DOHH2 (cell line): ENCODE measurements at regions not wholly inside any gene's neighbourhood (a gene's known extent, or its start where the extent isn't known, plus 50 kb on each side); places are given as distances from the start of the nearest gene placed in this dataset.

Experiments
- H3F3A ChIP-seq: fragments of 200-600 bp; sonication (generic), shearing (Covaris generic); 2 replicates; pipeline ENCODE4 v1.6.0; 2016; ENCODE audit warnings: antibody characterized with exemption, mild to moderate bottlenecking; ENCODE audit not compliant: control insufficient read depth, insufficient read depth
- H3K27ac ChIP-seq: fragments of 200-600 bp; sonication (generic); 2 replicates; pipeline ENCODE4 v1.5.1; 2014; ENCODE audit warnings: low read depth, mild to moderate bottlenecking, low read length, moderate library complexity
- H3K27me3 ChIP-seq: fragments of 200-600 bp; sonication (generic); 2 replicates; pipeline ENCODE4 v1.6.1; 2014; ENCODE audit warnings: mild to moderate bottlenecking, low read length, mixed read lengths; ENCODE audit not compliant: control insufficient read depth
- H3K36me3 ChIP-seq: fragments of 200-600 bp; sonication (generic); 2 replicates; pipeline ENCODE4 v1.6.1; 2014; ENCODE audit warnings: mild to moderate bottlenecking, low read length, moderate library complexity, mixed read lengths; ENCODE audit not compliant: control insufficient read depth
- H3K4me1 ChIP-seq: fragments of 200-600 bp; sonication (generic); 2 replicates; pipeline ENCODE4 v1.6.1; 2014; ENCODE audit warnings: mild to moderate bottlenecking, low read length, mixed read lengths; ENCODE audit not compliant: control insufficient read depth
- H3K4me2 ChIP-seq: fragments of 200-600 bp; sonication (generic); 2 replicates; pipeline ENCODE4 v1.6.0; 2014; ENCODE audit warnings: mild to moderate bottlenecking, low read length, moderate library complexity
- H3K4me3 ChIP-seq: fragments of 200-600 bp; sonication (generic); 2 replicates; pipeline ENCODE4 v1.5.1; 2014; ENCODE audit warnings: mild to moderate bottlenecking, low read length, mixed read lengths
- H3K79me2 ChIP-seq: fragments of 200-600 bp; sonication (generic); 2 replicates; pipeline ENCODE4 v1.6.1; 2014; ENCODE audit warnings: mild to moderate bottlenecking, low read length, mixed read lengths; ENCODE audit not compliant: control insufficient read depth
- H3K9me2 ChIP-seq: fragments of 200-600 bp; sonication (generic); replicated peaks from 2 replicates; pipeline ENCODE4 v1.6.1; 2014; ENCODE audit warnings: mild to moderate bottlenecking, low read length, mixed read lengths; ENCODE audit not compliant: control insufficient read depth
- H3K9me3 ChIP-seq: fragments of 200-600 bp; sonication (generic); 2 replicates; pipeline ENCODE4 v1.6.1; 2014; ENCODE audit warnings: antibody characterized with exemption, low read length, mixed read lengths; ENCODE audit not compliant: control insufficient read depth, insufficient read depth
- H4K20me1 ChIP-seq: fragments of 200-600 bp; sonication (generic); 2 replicates; pipeline ENCODE4 v1.6.0; 2014; ENCODE audit warnings: low read depth, mild to moderate bottlenecking, antibody characterized with exemption, low read length, moderate library complexity; ENCODE audit not compliant: control insufficient read depth, insufficient read depth
- EZH2phosphoT487 ChIP-seq: fragments of 200-600 bp; sonication (generic); IDR thresholded peaks from 2 replicates; pipeline ENCODE4 v1.6.1; 2017; ENCODE audit warnings: borderline replicate concordance, mild to moderate bottlenecking, antibody characterized with exemption, low read length, moderate library complexity, mixed read lengths
- TF ChIP-seq, protein P1 (sequence below): fragments of 200-600 bp; sonication (generic); IDR thresholded peaks from one replicate; pipeline ENCODE4 v1.5.1; 2014; ENCODE audit warnings: antibody characterized with exemption, mild to moderate bottlenecking, low read depth, low read length; ENCODE audit not compliant: poor library complexity, severe bottlenecking

- Histone ChIP-seq H4K20me1 (no peaks in the 10 kb centered on the region), H3K9me2 (no peaks in the 10 kb centered on the region), H3K79me2 (no peaks in the 10 kb centered on the region), H3K36me3 (no peaks in the 10 kb centered on the region), H3K4me3 (no peak overlapping the region), H3K27me3 (peaks cover 6% of the 10 kb centered on the region; the same call in 1 of the 2 replicates), H3K4me2 (no peak overlapping the region), H3F3A (no peaks in the 10 kb centered on the region), H3K9me3 (no peaks in the 10 kb centered on the region), H3K27ac (no peak overlapping the region), H3K4me1 (no peaks in the 10 kb centered on the region)
- TF ChIP-seq, protein P1, sequence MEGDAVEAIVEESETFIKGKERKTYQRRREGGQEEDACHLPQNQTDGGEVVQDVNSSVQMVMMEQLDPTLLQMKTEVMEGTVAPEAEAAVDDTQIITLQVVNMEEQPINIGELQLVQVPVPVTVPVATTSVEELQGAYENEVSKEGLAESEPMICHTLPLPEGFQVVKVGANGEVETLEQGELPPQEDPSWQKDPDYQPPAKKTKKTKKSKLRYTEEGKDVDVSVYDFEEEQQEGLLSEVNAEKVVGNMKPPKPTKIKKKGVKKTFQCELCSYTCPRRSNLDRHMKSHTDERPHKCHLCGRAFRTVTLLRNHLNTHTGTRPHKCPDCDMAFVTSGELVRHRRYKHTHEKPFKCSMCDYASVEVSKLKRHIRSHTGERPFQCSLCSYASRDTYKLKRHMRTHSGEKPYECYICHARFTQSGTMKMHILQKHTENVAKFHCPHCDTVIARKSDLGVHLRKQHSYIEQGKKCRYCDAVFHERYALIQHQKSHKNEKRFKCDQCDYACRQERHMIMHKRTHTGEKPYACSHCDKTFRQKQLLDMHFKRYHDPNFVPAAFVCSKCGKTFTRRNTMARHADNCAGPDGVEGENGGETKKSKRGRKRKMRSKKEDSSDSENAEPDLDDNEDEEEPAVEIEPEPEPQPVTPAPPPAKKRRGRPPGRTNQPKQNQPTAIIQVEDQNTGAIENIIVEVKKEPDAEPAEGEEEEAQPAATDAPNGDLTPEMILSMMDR, result no peak
- no peak for TF ChIP-seq EZH2phosphoT487
Measured at GRCh38 chr2:41707790-41708451, 339.9 kb upstream of the PKDCC start.

DNA sequence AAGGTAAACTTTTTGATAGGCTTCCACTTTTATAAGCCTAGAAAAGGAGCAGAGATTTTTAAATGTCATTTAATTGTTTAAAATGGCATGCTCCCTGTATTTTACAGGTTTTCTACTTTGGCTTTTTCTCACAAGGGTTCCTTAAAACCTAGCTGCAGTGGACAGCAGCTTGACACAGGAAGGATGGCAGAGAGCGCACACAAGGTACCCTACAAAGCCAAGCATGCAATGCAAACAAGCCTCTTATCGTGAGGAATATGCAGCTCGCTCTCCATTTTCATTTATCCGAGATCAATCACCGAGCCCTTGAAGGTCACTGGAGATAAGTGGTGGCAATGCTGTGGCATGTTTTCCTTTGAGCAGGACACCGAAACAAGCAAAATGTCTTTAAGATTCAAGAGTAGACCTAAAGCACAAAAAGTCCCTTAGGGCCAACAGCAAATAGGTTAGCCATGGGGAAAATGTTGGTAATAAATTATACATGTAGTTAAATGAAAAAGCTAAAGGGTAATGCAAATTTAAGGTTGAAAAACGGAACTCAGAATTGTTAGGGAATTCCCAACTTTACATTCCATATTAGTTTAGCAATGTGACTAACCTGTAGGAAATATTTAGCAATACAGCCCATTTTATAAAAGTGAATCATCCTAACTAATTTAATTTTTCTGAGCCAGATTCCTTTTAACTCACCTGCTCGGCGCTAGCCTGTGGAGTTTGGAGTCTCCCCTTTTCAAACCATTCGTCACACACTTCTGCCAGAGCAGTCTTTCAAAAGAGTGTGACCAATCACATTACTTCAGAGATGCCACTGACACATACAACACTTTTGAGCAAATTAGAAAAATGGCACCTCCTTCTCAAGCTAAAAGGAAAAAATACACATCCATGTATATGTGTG is 337.9 kb upstream of the PKDCC start:
- no peaks in the 10 kb centered on the region for H4K20me1 ChIP-seq
- TF ChIP-seq EZH2phosphoT487, result no peak
- TF ChIP-seq, protein P1, result no peak
- H3K36me3 ChIP-seq, result no peaks in the 10 kb centered on the region
- H3F3A ChIP-seq, result no peaks in the 10 kb centered on the region
- no peak overlapping the region for H3K27ac ChIP-seq
- no peaks in the 10 kb centered on the region for H3K4me1 ChIP-seq
- H3K4me3 ChIP-seq, result no peak overlapping the region
- H3K4me2 ChIP-seq, result no peak overlapping the region
- no peaks in the 10 kb centered on the region for H3K9me3 ChIP-seq
- H3K79me2 ChIP-seq, result no peaks in the 10 kb centered on the region
- H3K27me3 ChIP-seq, result peaks cover 6% of the 10 kb centered on the region; the same call in 1 of the 2 replicates
- H3K9me2 ChIP-seq, result no peaks in the 10 kb centered on the region

GRCh38 chr2:41710944-41711343 is 336.9 kb upstream of the PKDCC start:
- Histone ChIP-seq H3K4me1 (no peaks in the 10 kb centered on the region; the same call in 1 of the 2 replicates), H3K4me3 (no peak overlapping the region), H3K9me2 (no peaks in the 10 kb centered on the region), H4K20me1 (no peaks in the 10 kb centered on the region), H3K36me3 (no peaks in the 10 kb centered on the region), H3K27ac (no peak overlapping the region), H3K4me2 (no peak overlapping the region), H3F3A (no peaks in the 10 kb centered on the region), H3K9me3 (no peaks in the 10 kb centered on the region), H3K27me3 (peaks cover 6% of the 10 kb centered on the region; the same call in 1 of the 2 replicates), H3K79me2 (no peaks in the 10 kb centered on the region)
- TF ChIP-seq EZH2phosphoT487, result no peak
- TF ChIP-seq, protein P1, result no peak
